Stimulated activated CD4-positive, alpha-beta T cell treated with anti-CD3 and anti-CD28 coated beads, Interleukin-1b, Interleukin-23, amount 100 ng/mL, for 1 hour (primary cell): ENCODE measurements at regions not wholly inside any gene's neighbourhood (a gene's known extent, or its start where the extent isn't known, plus 50 kb on each side); places are given as distances from the start of the nearest gene placed in this dataset.

ENCODE experiments used
- DNase-seq, 2 donors: peaks; one replicate each; pipeline ENCODE4 v3.0.0-alpha.2; 2020; ENCODE audit warnings: low read depth in 2 of 2

DNA sequence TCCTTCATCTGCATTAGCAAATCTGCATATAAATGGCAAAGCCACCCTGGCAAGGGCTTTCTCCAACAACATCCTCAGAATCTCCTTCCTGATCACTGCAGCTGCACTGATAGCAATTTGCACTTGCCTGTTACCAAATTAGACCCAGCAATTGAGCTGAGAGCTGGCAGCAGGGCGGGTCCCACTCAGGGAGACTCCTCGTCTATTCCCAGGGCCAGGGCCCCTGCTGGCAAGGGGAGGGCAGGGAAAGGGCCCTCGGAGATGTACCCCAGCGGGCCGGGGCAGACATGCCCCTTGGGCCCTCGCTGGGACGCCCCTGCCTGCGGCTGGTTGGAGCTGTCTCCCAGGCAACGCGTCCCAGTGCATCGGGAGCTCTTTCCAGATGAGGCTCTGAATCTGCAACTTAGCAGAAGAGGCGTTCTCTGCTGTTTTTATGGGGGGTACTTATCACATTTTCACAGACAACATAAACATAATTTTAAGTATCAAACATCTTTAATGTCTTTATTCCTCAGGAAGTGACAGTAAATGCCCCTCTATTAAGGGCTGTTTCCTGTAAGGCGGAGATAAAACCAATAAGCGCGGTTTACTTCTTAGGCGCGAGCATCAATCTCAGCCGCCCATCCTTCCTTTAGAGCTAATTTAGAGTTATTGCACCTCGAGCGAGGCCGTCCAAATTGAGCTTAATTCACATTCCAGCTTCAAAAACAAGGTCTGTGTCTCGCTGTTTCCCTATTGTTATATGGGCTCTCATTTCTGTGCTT lies 249.0 kb upstream of the PPP2R2D start:
- no peak for DNase-seq

DNA sequence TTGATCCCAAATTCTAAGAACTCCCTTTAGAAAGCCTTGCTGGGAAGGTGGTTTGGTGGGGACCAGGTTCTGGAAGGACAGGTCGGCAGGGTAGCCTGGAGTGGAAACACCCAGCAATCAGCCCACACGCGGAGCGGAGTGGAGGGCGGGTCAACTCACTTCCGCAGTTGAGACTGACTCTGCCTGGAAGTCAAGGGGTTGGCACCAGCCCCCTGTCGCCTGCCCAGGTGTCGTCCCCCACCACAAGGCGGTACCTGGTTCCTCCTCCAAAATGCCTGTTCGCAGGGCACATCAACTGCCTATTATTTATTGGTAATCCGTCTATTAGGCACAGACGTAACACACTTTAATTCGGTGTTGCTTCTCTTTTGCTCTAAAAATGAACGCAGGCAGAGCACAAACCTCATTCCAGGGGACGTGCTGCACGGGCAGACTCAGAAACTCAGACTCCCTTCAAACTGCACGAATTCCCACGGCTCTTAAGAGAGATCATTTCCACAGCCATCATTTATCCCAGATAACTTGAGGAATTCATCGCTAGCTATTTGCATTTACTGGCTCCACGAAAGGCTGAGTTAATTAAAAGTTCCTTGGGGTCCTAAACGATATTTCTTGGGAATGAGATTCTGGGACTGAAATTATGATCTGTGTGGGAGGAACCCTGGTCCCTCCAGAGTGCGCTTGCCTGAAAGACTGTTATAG lies 248.2 kb upstream of the PPP2R2D start:
- no peak for DNase-seq

DNA sequence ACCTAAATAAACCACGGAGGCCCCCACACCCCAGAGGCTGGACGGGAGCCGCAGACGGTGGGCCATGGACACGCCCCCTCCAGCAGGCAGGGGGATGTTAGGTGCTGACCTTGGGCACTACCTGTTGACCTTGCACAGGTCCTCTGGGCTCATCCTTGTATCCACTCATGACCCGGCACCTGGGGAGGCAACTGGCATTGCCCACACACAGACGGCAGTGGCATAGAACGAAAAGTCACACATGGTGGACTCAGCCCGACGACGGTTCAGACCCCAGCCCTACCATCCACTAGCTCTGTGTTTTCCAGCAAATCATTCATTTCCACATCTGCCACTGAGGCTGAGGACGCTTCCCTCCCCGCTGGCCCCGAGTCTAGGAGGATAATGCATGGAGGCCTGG lies 247.7 kb upstream of the PPP2R2D start:
- no peak for DNase-seq

DNA sequence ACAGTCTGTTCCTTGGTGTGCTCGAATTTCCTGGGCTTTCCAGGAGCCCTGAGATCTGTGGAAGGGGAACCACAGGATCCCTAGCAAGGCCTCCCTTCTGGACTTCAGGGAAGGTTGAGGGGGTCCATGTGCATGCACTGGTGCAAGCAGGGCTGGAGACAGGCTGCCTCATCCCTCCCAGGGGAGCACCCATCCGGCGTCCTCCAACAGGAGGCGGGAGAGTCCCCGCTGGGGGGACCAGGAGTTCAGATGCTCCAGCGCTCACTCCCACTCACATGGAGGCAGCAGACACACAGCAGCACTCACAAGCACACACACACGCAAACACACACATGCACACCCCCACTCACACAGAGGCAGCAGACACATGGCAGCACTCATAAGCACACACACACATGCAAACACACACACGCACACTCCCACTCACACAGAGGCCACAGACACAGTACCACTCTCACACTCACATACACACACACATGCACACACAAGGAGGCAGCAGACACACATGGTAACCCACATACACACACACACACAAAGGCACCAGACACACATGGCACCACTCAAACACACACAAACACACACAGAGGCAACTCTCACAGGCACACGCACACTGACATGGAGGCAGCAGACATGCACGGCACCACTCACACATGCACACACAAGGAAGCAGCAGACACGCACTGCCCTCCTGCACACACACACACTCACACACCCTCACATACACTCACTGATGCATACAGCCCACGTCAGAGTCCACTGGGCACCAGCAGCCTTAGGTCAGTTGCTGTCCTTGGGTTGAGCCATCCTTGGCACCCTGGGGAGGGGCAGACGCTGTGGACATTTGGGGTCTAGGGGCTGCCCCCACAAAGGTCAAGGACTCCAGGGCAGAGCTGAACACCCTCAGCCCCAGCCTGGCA lies 247.0 kb upstream of the PPP2R2D start:
- no peak for DNase-seq

DNA sequence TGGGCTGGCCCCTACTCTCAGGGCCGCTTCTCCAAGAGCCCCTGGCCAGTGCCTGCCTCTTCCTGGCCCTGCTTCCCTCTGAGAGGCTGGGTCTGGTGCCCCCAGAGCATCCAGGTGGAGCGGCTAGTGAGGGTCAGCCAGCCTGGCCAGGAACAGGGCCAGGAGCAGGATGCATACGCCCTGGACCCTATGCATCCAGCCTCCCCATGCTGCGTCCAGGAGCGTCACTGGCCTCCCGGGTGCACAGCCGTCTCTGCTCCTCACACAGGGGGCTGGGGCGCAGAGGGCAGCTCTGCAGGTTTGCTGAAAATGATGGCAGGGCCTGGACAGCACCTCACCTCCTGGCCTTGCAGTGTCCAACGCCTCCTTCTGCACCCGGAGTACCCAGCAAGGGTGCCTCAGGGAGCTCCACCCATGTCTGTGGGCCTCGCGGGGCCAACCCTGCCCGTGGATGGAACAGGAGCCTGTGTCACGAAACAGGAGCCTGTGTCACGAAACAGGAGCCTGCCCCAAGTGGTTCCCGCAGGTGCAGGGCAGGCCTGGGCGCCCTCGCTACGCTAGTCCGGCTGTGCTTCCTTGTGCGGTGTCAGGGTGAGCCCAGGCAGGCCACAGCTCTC lies 246.2 kb upstream of the PPP2R2D start:
- DNase-seq: no peak

DNA sequence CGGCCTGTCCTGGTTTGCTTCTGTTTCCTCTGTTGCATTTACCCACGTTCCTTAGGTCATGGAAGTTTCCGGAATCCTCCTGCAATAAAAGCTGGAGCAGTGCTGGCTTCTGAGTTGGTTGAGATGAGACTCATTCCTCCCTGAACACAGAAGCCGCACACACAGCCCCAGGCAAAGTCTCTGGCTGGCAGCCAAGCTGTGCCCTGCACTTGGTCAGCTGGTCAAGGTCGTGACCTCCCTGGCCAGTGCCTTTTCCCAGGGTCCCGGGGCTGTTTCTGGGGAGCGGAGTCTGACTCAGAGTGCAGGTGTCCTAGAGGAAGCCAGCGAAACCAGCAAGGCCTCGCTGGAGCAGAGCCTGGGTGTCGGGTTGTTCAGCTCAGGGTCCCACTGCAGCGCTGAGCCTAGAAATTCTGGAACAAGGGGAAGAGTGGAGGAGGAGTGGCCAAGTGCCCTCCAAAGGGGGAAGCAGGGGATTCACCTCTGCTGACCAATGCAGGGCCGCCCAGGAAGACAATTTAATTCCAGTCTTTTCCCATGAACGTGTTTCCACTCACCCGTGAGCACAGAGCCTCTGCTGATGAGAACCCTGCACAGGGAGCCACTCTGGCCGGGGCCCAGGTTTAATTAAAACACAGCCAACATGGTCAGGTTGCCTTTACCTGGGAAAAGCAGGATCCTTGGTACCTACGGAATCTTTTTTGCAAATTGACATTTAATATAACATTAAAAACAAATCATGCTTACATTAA lies 245.5 kb upstream of the PPP2R2D start:
- no peak for DNase-seq

DNA sequence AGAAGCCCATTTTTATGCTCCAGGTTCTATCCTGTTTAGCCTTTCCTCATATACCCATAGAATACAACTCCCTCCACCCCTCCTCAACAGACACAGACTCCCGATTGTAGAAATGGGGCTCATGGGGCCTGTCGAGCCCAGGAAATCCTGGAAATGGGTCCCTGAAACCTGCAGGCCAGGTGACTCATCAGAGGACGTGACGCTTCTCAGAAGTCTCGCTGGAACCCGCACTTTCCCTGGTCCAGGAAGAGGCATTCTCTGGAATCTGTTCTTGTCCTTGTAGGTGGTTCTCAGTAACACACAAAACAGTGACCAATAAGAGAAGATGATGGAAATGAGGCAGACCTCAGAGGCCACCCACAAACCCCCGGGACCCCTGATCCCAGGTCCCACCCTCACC lies 244.8 kb upstream of the PPP2R2D start:
- DNase-seq: no peak

DNA sequence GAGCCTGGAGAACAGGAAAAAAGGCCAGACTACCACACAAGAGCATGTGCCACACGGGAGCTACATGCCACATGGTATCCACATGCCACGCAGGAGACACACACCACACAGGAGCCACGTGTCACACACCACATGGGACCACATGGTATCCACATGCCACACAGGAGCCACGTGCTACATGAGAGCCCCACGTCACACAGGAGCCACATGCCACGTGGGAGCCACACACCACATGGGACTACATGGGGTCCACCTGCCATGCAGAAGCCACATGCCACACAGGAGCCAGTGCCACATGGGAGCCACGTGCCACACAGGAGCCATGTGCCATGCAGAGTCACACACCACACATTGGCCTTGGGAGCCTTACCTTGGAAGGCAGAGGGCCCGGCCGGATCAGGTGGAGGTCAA lies 244.4 kb upstream of the PPP2R2D start:
- DNase-seq: no peak

DNA sequence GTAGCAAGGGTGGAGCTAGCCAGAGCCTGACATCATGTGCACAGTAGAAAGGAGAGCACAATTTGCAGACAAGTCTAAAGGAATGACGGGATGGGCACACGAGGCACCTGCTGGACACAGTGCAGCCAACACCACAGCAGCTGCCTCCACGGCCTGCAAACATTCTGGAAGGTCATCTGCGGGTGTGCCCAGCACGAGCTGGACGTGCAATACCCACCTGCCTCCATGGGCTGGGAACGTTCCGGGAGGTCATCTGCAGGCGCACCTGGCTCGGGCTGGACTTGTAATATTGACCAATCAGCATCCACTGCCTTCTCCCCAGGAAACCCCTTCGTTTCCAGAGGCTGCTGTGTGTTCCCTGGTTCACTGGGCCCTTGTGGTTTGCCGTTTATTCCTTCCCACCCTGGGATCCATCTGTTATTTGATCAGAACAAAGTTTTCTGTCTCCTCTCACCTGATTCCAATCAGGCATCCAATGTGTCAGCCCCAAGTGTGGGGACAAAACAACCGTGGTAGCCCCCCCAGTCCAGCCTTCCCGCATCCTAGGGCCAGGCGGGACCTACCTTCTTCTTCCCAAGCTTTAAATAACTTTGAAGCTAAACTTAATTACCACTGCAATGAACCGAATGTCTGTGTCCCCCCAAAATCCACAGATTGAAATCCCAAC lies 243.4 kb upstream of the PPP2R2D start:
- DNase-seq: no peak

DNA sequence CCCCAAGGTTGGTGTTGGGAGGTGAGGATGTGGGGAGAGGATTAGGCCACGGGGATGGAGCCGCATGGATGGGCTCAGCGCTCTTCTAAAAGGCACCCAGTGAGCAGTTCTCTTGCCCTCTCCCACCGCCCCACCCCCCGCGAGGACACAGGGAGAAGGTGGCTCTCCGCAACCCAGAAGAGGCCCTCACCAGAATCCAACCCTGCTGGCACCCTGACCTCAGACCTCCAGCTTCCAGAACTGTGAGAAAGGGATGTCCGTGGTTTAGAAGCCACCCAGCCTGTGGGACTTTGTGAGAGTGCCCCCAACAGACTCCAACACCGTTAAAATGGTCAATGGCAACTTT lies 242.8 kb upstream of the PPP2R2D start:
- no peak for DNase-seq

DNA sequence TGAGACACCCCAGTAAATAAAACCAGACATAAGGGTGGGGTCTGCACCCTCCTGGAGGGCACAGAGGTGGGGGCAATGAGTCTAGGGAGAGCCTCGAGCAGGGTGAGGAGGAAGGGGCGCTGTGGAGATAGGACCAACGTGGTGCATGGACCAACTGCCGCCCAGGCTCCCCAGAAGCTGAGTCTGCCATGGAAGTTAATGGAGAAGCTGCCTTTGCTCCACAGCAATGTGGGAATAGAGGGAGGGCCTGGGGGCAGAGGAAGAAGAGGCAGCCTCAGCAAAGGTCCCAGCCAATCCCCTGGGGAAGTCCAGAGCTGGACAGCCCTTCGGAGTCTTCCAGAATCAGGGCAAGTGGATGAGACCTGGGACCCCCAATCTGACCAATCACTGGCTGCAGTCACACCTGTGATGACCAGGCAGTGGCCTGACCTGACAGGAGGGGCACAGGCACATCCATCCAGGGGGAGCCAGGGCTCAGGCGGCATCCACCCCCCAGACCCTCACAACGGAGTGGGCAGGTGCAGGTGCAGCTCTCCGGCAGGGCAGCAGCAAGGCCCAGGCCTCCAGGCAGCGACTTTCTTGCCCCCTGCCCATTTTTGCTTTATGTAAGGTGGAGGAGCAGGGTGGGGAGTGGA lies 242.2 kb upstream of the PPP2R2D start:
- no peak for DNase-seq

DNA sequence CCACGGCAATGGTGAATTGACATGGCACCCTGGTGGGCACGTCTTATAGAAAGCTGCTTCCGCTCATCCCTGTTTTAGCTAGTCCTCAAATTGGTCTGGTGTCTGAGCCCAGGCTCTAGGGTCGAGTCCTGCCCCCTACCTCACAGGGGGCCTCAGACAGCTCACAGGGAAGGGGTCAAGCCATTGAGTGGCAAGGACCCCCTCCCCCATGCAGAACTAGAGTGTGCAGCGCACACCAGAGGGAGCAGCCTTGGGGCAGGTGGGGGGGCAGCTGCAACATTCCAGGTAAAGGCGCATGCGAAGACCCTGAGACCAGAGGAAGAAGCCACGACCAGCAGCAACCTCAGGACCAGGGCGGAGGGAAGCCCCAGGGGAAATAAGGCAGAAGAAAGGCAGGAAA lies 240.4 kb upstream of the PPP2R2D start:
- no peak for DNase-seq

DNA sequence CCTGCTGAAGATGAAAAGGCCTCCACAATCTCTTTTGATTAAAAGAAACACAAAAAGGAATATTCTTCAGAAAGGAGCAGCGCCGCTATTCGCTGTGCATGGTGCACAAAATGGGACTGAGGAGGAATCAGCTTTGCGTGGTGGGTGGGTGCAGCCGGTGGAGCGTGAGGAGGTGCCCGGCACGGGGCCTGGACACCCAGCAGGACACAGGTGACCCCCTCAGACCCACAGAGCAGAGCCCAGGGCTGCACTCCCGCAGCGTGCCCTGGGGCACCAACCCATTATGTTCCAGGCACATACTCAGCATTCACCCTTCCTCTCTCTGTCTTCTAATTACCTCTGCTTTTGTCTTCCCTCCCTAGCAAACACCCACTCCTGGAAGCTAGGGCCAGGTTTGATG lies 238.0 kb upstream of the PPP2R2D start:
- no peak for DNase-seq

DNA sequence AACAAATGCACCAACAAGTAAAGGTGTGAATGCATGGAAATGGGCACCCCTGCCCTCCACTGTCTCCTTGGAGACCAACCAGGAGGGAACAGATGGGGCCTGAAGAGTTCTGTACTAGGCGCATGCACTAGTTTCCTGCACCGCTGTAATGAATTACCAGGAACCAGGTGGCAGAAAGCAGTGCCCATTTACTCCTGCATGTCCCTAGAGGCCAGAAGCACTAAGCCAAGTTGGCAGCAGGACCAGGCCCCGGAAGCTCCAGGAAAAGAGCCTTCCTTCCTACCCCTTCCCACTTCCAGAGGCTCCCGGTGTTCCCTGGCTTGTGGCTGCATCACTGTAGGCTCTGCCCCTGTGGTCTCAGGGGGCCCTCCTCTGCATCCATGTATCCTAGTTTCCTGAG lies 237.5 kb upstream of the PPP2R2D start:
- DNase-seq: no peak

DNA sequence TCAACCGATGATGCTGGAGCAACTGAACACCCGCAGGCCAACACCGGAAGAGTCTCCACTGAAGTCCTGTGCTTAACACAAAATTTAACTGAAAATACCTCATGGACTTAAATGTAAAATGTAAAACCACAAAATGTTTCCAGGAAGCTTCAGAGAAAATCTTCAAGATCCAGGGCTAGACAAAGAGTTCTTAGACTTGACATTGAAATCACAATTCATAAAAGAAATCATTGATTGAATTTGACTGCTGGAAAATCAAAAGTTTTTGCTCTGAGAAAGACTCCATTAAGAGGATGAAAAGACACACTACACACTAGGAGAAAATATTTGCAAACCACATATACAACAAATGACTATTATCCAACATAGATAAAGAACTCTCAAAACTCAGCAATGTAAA lies 234.7 kb upstream of the PPP2R2D start:
- DNase-seq: no peak

DNA sequence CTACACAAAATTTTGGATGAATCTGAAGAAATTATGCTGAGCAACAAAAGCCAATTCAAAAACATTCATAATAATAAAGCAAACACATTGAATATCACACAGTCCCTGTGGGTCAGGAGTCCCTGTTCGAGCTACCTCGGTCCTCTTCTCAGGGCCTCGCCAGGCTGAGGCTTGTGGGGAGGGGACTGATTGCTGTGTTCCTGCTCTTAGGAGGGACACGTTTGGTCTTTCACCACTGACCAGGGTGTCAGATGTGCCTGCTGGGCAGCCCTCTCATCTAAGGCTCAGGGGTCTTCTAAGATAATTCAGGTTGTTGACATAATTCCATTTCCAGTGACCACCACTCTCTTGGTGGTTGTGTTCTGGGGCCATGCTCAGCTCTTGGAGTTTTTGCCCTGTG lies 233.8 kb upstream of the PPP2R2D start:
- no peak for DNase-seq

DNA sequence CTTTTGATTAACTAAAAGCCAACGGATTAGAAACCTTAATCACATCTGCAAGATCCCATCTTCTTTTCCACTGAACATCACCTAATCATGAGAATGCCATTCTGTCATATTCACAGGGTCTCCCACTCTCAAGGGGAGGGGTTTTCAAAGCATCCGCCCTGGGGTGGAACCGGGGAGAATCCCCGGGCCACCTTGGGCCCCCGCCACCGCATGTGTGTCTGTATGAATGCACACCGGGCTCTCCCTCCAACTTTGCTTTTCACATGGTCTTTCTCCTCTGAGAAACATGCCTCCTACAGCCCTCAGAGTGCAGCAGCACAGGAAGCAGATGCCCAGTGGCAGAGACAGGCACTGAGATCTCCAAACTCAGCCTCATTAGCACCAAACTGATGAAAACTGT lies 233.2 kb upstream of the PPP2R2D start:
- no peak for DNase-seq

DNA sequence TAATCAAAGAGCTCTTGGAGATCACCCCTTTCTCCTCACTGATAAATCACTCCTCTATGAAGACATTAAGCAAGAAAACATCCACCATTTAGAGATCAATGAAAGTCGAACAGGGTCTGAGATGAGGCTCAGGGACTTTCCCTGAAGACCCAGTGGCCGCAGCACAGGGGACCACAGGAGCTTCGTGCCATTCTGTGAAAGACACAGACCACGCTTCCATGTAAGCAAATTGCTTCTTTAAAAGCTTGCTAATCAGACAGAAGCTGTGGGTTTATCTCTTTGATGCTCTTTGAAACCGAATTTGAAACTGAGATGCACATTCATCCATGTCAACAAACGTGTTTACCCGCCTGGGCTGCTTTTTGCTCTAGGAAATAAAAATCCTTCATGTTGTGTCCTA lies 231.9 kb upstream of the PPP2R2D start:
- DNase-seq: no peak

DNA sequence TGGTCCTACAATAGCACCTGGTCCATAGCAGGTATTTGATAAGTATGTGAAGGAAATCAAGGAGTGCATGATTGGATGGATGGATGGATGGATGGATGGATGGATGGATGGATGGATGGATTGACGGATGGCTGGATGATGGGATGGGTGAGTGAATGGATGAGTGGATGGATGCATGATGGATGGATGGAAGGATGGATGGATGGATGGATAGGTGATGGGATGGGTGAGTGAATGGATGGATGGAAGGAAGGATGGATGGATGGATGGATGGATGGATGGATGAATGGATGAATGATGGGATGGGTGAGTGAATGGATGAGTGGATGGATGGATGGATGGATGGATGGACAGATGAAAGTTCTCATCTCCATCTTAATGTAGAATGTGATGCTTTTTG lies 231.0 kb upstream of the PPP2R2D start:
- DNase-seq: no peak

DNA sequence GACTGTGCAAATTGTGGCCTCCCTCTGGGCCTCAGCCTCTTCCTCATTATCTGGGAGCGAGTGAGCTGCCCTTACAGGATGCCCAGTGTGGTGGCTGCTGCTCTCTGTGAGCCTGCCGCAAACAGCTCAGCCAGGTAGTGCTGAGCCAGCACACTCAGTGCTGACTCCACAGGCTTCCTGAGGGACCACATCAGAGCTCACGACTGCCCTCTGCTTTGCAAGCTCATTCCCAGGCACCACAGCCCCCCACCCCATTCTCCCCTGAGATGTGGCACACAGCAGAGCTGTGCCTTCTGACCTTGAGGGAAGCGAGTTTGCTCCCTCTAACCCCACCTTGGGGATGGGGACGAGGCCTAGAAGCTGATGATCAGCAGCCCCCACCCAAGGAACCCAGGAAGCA lies 230.5 kb upstream of the PPP2R2D start:
- no peak for DNase-seq
